ENCODE measurements at regions not wholly inside any gene's neighbourhood (a gene's known extent, or its start where the extent isn't known, plus 50 kb on each side); places are given as distances from the start of the nearest gene placed in this dataset.

DNA sequence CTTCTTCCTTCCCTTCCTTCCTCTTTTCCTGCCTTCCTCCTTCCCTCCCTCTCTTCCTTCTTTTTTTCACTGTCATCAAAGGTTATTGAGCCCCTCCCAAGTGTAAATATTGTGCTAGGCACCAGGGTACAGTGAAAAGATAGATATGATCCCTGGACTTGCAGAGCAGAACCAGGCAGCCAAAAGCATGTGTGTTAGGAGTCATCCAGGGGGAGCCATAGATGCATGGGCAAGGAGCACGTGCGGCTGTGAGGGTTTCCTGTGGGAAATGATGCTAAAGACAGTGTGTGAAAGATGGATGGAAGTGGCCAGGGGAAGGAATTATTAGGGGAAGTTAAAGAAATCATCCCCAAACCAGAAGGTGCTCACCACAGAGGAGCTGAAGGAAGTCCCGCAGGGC, 65.2 kb downstream of the NR2F2 start:
- H3K36me3 ChIP-seq (replicated peaks; ENCODE audit: insufficient read depth, low read depth) = no peaks in the 10 kb centered on the region
- 57% methylated on average over 3 of the region's 3 CpGs for WGBS (ENCODE audit: low lambda C conversion rate, missing lambda C conversion rate)
- H4K20me1 ChIP-seq (ENCODE audit: insufficient read depth, poor library complexity, severe bottlenecking) = no peaks in the 10 kb centered on the region
- no peaks in the 10 kb centered on the region for H3K4me1 ChIP-seq (ENCODE audit: insufficient read depth)
- H3K4me3 ChIP-seq = no peak overlapping the region
- no peaks in the 10 kb centered on the region for H3K9me3 ChIP-seq (ENCODE audit: low read depth)
- H3K4me2 ChIP-seq = no peak overlapping the region
- peaks cover 40% of the 10 kb centered on the region for H3K27me3 ChIP-seq
- H3K79me2 ChIP-seq = no peaks in the 10 kb centered on the region
- no peak overlapping the region for H3K27ac ChIP-seq
- H2AFZ ChIP-seq = no peak overlapping the region
- no peaks in the 10 kb centered on the region for H3K9me2 ChIP-seq (replicated peaks; ENCODE audit: insufficient read depth)
- DNase-seq (ENCODE audit: low spot score) = no peak
- TF ChIP-seq, protein P1, sequence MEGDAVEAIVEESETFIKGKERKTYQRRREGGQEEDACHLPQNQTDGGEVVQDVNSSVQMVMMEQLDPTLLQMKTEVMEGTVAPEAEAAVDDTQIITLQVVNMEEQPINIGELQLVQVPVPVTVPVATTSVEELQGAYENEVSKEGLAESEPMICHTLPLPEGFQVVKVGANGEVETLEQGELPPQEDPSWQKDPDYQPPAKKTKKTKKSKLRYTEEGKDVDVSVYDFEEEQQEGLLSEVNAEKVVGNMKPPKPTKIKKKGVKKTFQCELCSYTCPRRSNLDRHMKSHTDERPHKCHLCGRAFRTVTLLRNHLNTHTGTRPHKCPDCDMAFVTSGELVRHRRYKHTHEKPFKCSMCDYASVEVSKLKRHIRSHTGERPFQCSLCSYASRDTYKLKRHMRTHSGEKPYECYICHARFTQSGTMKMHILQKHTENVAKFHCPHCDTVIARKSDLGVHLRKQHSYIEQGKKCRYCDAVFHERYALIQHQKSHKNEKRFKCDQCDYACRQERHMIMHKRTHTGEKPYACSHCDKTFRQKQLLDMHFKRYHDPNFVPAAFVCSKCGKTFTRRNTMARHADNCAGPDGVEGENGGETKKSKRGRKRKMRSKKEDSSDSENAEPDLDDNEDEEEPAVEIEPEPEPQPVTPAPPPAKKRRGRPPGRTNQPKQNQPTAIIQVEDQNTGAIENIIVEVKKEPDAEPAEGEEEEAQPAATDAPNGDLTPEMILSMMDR (IDR thresholded peaks at IDR 0.05; ENCODE audit: poor library complexity) = no peak
- no peak for TF ChIP-seq EZH2 (IDR thresholded peaks at IDR 0.05; ENCODE audit: borderline replicate concordance)

DNA sequence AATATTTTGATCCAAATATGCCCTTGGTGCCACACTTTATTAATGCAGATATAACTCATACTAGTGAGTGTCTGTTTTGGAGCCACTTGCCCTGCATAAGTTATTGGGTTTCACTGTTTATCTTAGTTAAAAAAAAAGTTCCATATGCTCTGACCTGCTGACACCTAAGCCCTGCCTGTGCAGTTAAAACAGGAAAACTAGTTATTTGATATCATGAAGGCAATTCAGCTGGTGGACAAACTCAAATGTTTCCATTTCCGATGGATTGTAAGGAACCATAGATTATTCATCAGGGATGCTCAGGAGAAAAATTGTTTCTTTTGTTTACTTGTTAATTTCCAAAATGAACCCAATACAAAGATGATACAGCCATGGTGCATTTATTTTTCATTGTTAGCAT, 68.3 kb downstream of the NR2F2 start:
- no peak overlapping the region for H2AFZ ChIP-seq
- DNase-seq (ENCODE audit: low spot score) = no peak
- no peak overlapping the region for H3K27ac ChIP-seq
- no peaks in the 10 kb centered on the region for H4K20me1 ChIP-seq (ENCODE audit: insufficient read depth, poor library complexity, severe bottlenecking)
- H3K4me1 ChIP-seq (ENCODE audit: insufficient read depth) = no peaks in the 10 kb centered on the region
- H3K4me3 ChIP-seq = no peak overlapping the region
- H3K9me2 ChIP-seq (replicated peaks; ENCODE audit: insufficient read depth) = no peaks in the 10 kb centered on the region
- no peaks in the 10 kb centered on the region for H3K36me3 ChIP-seq (replicated peaks; ENCODE audit: insufficient read depth, low read depth)
- H3K79me2 ChIP-seq = no peaks in the 10 kb centered on the region
- H3K4me2 ChIP-seq = no peak overlapping the region
- TF ChIP-seq EZH2phosphoT487 (IDR thresholded peaks at IDR 0.05; ENCODE audit: low read depth, severe bottlenecking, unreplicated experiment) = no peak
- TF ChIP-seq, protein P1 (IDR thresholded peaks at IDR 0.05; ENCODE audit: poor library complexity) = no peak
- TF ChIP-seq EZH2 (IDR thresholded peaks at IDR 0.05; ENCODE audit: borderline replicate concordance) = no peak
- no peaks in the 10 kb centered on the region for H3K9me3 ChIP-seq (ENCODE audit: low read depth)
- peaks cover 53% of the 10 kb centered on the region for H3K27me3 ChIP-seq
- 79% methylated on average over 1 of the region's 1 CpG for WGBS (ENCODE audit: low lambda C conversion rate, missing lambda C conversion rate)

DNA sequence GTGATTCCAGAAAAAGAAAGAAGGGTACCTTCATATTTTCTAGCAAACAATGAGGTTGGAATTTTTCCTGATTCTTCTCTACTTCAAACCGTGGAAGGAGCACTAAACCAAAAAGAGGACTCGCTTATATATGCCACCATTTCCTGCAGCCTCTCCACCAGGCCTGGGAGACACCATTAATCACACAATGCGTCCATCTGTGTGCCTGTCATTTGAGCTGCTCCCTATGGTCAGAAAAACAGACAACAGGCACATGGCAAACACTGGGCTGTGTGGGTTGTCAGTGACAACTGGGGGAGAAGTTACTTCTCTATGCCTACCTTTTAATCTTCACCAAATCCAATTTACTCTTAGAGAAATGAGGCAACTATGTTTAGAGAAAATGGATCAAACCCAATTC, 71.9 kb downstream of the NR2F2 start:
- DNase-seq (ENCODE audit: low spot score) = no peak
- Histone ChIP-seq H3K4me3 (no peak overlapping the region), H2AFZ (no peak overlapping the region), H3K36me3 (replicated peaks; ENCODE audit: insufficient read depth, low read depth) (no peaks in the 10 kb centered on the region), H3K9me2 (replicated peaks; ENCODE audit: insufficient read depth) (no peaks in the 10 kb centered on the region), H3K4me2 (no peak overlapping the region), H3K79me2 (no peaks in the 10 kb centered on the region), H3K27ac (no peak overlapping the region), H3K27me3 (peaks cover 71% of the 10 kb centered on the region), H3K9me3 (ENCODE audit: low read depth) (no peaks in the 10 kb centered on the region), H3K4me1 (ENCODE audit: insufficient read depth) (no peaks in the 10 kb centered on the region), H4K20me1 (ENCODE audit: insufficient read depth, poor library complexity, severe bottlenecking) (no peaks in the 10 kb centered on the region)
- 75% methylated on average over 3 of the region's 3 CpGs for WGBS (ENCODE audit: low lambda C conversion rate, missing lambda C conversion rate)
- TF ChIP-seq EZH2 (IDR thresholded peaks at IDR 0.05; ENCODE audit: borderline replicate concordance) = no peak
- TF ChIP-seq, protein P1 (IDR thresholded peaks at IDR 0.05; ENCODE audit: poor library complexity) = no peak
- no peak for TF ChIP-seq EZH2phosphoT487 (IDR thresholded peaks at IDR 0.05; ENCODE audit: low read depth, severe bottlenecking, unreplicated experiment)

GRCh38 chr15:96403071-96403470, 72.6 kb downstream of the NR2F2 start:
- Histone ChIP-seq H3K4me2 (no peak overlapping the region), H3K36me3 (replicated peaks; ENCODE audit: insufficient read depth, low read depth) (no peaks in the 10 kb centered on the region), H3K79me2 (no peaks in the 10 kb centered on the region), H3K9me2 (replicated peaks; ENCODE audit: insufficient read depth) (no peaks in the 10 kb centered on the region), H3K4me3 (no peak overlapping the region), H3K27ac (no peak overlapping the region), H3K27me3 (peaks cover 74% of the 10 kb centered on the region), H2AFZ (no peak overlapping the region), H3K4me1 (ENCODE audit: insufficient read depth) (no peaks in the 10 kb centered on the region), H4K20me1 (ENCODE audit: insufficient read depth, poor library complexity, severe bottlenecking) (no peaks in the 10 kb centered on the region), H3K9me3 (ENCODE audit: low read depth) (no peaks in the 10 kb centered on the region)
- TF ChIP-seq, protein P1 (IDR thresholded peaks at IDR 0.05; ENCODE audit: poor library complexity) = no peak
- TF ChIP-seq EZH2phosphoT487 (IDR thresholded peaks at IDR 0.05; ENCODE audit: low read depth, severe bottlenecking, unreplicated experiment) = no peak
- no peak for TF ChIP-seq EZH2 (IDR thresholded peaks at IDR 0.05; ENCODE audit: borderline replicate concordance)
- 78% methylated on average over 1 of the region's 1 CpG for WGBS (ENCODE audit: low lambda C conversion rate, missing lambda C conversion rate)
- no peak for DNase-seq (ENCODE audit: low spot score)
